ENCODE measurements at regions not wholly inside any gene's neighbourhood (a gene's known extent, or its start where the extent isn't known, plus 50 kb on each side); places are given as distances from the start of the nearest gene placed in this dataset.

DNA sequence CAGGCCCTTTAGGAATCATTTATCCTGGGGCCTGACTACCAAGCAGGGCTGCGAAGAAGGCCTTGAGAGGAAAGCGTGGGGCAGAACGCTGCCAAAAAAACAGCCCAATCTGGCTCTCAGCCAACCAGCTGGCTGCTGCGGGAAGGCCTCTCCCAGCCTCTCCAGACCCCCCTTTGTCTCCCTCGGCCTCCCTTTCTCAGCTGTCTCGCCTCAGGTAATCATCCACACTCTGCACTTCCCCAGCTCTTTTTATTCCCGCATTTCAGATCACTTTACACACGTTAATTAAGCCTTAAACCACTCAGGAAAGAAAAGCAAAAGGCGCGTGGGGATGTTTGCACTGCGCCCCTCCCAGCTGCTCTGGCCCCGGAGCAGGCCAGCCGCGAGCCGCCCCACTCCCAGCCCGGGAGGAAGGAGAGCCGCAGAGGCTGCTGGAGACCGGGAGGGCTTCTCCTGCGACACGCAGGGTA lies 208.2 kb upstream of the FOXN3 start:
- no peak overlapping the region for H3K27ac ChIP-seq
- no peak for TF ChIP-seq ZFX (IDR thresholded peaks at IDR 0.05)
- TF ChIP-seq, protein P1, sequence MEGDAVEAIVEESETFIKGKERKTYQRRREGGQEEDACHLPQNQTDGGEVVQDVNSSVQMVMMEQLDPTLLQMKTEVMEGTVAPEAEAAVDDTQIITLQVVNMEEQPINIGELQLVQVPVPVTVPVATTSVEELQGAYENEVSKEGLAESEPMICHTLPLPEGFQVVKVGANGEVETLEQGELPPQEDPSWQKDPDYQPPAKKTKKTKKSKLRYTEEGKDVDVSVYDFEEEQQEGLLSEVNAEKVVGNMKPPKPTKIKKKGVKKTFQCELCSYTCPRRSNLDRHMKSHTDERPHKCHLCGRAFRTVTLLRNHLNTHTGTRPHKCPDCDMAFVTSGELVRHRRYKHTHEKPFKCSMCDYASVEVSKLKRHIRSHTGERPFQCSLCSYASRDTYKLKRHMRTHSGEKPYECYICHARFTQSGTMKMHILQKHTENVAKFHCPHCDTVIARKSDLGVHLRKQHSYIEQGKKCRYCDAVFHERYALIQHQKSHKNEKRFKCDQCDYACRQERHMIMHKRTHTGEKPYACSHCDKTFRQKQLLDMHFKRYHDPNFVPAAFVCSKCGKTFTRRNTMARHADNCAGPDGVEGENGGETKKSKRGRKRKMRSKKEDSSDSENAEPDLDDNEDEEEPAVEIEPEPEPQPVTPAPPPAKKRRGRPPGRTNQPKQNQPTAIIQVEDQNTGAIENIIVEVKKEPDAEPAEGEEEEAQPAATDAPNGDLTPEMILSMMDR (conservative IDR thresholded peaks at IDR 0.05): no peak

- TF ChIP-seq ZFX (IDR thresholded peaks at IDR 0.05): no peak
- TF ChIP-seq, protein P1 (conservative IDR thresholded peaks at IDR 0.05): no peak
- no peak overlapping the region for H3K27ac ChIP-seq
Observed at GRCh38 chr14:89624500-89625156, 207.6 kb upstream of the FOXN3 start.

GRCh38 chr14:89621791-89622638 lies 205.0 kb upstream of the FOXN3 start:
- H3K27ac ChIP-seq: no peak overlapping the region
- TF ChIP-seq, protein P1 (conservative IDR thresholded peaks at IDR 0.05): no peak
- no peak for TF ChIP-seq ZFX (IDR thresholded peaks at IDR 0.05)

GRCh38 chr14:89621009-89621421 lies 204.0 kb upstream of the FOXN3 start:
- TF ChIP-seq, protein P1 (conservative IDR thresholded peaks at IDR 0.05): no peak
- TF ChIP-seq ZFX (IDR thresholded peaks at IDR 0.05): no peak
- no peak overlapping the region for H3K27ac ChIP-seq

DNA sequence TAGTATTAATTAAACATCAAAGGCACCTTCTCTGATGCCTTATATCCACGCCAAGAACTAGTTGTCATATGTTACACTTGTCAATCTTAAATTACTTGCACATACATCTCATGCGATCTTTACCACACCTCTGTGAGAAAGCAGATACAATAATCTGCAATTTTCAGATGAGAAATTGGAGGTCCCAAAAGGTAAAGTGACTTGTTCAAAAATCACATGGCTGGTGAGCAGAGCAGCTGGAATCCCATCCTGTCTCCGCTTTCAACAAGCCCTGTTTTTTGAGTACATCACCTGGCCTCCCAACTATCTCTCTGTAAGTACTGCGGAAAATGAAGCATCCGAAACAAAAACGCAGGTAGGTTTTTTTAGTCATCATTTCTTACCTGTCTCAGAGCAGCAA lies 203.4 kb upstream of the FOXN3 start:
- no peak for TF ChIP-seq ZFX (IDR thresholded peaks at IDR 0.05)
- TF ChIP-seq, protein P1 (conservative IDR thresholded peaks at IDR 0.05): no peak
- H3K27ac ChIP-seq: no peak overlapping the region

GRCh38 chr14:89619596-89619995 lies 202.6 kb upstream of the FOXN3 start:
- peak overlapping the region; percentile 20; the same call in 1 of the 2 replicates for H3K27ac ChIP-seq
- TF ChIP-seq, protein P1 (conservative IDR thresholded peaks at IDR 0.05): no peak
- TF ChIP-seq ZFX (IDR thresholded peaks at IDR 0.05): no peak
